HepG2 (cell line): ENCODE measurements at regions not wholly inside any gene's neighbourhood (a gene's known extent, or its start where the extent isn't known, plus 50 kb on each side); places are given as distances from the start of the nearest gene placed in this dataset.

ENCODE experiments used
- FOXM1 ChIP-seq: sonication (generic); formaldehyde crosslinking; IDR thresholded peaks from 2 replicates; pipeline ENCODE4 v1.5.0; 2020; ENCODE audit warnings: missing genetic modification reagents
- MAFG ChIP-seq: sonication (generic); formaldehyde crosslinking; IDR thresholded peaks from 2 replicates; pipeline ENCODE4 v1.5.1; 2020; ENCODE audit warnings: mild to moderate bottlenecking, missing genetic modification reagents
- NFATC3 ChIP-seq: sonication (generic); formaldehyde crosslinking; IDR thresholded peaks from 2 replicates; pipeline ENCODE4 v1.5.1; 2020; ENCODE audit warnings: mild to moderate bottlenecking, missing genetic modification reagents
- ZNF7 ChIP-seq: IDR thresholded peaks from 2 replicates; pipeline ENCODE4 v1.6.1; 2016; ENCODE audit warnings: missing biosample characterization, missing genetic modification reagents
- TF ChIP-seq, protein P1 (sequence below): IDR thresholded peaks from 2 replicates; pipeline ENCODE4 v1.4.0; 2020; ENCODE audit warnings: mild to moderate bottlenecking, missing genetic modification reagents

DNA sequence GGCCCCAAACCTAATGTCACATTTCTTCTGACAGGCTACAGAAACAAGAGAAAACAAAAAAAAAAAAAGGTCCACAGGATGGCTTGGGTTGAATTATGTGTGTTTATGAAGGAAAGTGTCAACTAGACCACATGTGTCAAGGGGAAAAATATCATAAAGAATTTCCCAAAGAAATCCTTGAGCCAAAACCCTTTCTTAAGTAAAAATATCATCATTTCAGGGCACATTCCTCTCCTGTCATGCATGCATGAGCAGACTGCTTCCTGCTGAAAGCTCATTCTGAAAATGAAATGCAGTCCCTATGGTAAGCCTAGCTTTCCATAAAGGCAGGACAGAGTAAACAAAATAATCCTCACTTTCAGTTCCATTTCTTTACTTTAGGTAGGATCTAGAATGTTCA lies 85.7 kb upstream of the RBBP8 start:
- no peak for TF ChIP-seq FOXM1 (CRISPR knock-in tag)
- TF ChIP-seq NFATC3 (CRISPR knock-in tag): no peak
- TF ChIP-seq ZNF7: no peak
- TF ChIP-seq, protein P1, sequence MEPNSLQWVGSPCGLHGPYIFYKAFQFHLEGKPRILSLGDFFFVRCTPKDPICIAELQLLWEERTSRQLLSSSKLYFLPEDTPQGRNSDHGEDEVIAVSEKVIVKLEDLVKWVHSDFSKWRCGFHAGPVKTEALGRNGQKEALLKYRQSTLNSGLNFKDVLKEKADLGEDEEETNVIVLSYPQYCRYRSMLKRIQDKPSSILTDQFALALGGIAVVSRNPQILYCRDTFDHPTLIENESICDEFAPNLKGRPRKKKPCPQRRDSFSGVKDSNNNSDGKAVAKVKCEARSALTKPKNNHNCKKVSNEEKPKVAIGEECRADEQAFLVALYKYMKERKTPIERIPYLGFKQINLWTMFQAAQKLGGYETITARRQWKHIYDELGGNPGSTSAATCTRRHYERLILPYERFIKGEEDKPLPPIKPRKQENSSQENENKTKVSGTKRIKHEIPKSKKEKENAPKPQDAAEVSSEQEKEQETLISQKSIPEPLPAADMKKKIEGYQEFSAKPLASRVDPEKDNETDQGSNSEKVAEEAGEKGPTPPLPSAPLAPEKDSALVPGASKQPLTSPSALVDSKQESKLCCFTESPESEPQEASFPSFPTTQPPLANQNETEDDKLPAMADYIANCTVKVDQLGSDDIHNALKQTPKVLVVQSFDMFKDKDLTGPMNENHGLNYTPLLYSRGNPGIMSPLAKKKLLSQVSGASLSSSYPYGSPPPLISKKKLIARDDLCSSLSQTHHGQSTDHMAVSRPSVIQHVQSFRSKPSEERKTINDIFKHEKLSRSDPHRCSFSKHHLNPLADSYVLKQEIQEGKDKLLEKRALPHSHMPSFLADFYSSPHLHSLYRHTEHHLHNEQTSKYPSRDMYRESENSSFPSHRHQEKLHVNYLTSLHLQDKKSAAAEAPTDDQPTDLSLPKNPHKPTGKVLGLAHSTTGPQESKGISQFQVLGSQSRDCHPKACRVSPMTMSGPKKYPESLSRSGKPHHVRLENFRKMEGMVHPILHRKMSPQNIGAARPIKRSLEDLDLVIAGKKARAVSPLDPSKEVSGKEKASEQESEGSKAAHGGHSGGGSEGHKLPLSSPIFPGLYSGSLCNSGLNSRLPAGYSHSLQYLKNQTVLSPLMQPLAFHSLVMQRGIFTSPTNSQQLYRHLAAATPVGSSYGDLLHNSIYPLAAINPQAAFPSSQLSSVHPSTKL (CRISPR knock-in tag): no peak
- TF ChIP-seq MAFG: no peak
